HG02642 (cell line): ENCODE measurements at regions not wholly inside any gene's neighbourhood (a gene's known extent, or its start where the extent isn't known, plus 50 kb on each side); places are given as distances from the start of the nearest gene placed in this dataset.

Experiments used
- ATAC-seq: cut with Tn5 transposase; IDR thresholded peaks from one replicate; pipeline ENCODE4 v1.9.1; 2021; ENCODE audit warnings: mild to moderate bottlenecking; ENCODE audit not compliant: unreplicated experiment, poor library complexity

DNA sequence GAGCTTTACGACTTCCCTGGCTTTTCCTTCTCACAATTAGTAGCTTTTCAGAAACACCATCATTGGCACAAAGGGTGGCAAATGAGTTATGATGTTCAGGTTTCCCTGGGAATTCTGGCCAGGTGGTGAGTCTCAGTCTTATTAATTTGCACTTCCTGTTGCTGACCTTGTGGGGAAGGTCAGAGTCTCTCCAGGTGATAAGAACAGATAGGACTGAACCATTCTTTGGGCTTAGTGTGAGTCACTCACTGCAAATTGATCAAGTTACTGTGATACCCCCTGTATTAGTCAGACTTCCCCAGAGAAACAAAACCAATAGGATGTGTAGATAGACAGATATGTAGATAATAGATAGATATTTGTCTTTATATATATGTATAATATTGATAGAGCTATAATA lies 53.8 kb upstream of the RANBP3L start:
- no peak for ATAC-seq

DNA sequence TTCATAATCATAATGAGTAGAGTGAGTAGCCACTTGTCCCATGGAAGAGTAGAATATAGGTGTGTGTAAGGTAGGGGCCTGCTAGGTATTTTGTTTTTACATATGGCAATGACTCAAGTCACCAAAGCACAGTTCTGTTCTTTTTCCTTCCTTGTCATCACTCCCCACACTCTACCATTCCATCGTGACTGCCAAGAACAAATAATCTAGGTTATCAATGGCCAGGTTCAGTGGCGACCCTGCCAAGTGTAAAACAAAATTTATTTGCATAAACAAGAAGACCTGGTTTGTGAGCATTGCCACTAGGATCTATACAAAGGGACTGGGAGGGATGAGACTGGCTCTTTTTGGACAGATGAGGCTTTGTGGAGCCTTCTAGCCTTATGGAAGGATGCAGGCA lies 55.2 kb upstream of the RANBP3L start:
- ATAC-seq: no peak

DNA sequence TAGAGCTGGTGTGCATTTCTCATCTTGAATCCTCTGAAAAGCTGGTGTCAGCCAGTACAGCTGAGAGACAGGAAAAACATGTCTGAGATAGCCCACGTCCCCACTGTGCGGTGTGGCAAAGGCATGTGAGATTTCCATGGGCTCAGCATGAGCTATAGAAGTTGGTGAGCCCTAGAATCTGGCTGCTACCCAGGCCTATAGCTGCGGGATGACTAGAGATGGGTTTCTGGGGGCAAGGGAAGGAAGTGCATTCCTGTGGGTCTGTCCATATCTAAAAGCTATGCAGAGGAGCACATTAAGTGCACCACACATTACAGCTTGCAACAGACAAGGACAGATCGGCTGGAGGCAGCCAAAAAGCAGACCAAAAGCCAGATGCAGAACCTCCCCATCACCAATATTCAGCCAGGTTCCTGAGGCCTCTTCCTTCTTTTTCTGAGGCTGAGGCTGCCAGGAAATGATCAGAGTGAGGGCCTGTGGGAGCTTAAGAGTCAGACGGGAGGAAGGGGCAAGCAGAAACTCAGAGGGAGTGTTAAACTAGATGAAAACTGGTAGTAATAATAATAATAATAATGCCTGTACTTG lies 55.8 kb upstream of the RANBP3L start:
- no peak for ATAC-seq

DNA sequence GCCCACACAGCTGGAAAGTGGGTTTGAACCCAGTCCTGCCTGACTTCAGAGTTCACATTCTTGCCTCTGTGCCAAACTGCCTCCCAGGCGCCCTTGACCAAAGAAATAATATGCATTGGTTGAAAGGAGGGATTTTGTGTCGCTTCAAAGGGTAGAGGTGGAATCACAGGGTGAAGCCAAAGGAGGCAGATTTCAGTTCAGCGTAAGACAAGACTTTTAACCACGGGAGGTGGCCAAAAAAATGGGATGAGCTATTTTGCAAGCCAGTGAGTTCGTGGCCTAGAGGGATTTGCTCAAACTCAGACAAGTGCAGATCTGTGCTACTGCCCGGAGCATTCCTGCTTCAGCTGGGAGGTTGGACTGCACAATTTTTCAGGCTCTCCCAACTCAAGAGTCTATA lies 57.6 kb upstream of the RANBP3L start:
- ATAC-seq: no peak

DNA sequence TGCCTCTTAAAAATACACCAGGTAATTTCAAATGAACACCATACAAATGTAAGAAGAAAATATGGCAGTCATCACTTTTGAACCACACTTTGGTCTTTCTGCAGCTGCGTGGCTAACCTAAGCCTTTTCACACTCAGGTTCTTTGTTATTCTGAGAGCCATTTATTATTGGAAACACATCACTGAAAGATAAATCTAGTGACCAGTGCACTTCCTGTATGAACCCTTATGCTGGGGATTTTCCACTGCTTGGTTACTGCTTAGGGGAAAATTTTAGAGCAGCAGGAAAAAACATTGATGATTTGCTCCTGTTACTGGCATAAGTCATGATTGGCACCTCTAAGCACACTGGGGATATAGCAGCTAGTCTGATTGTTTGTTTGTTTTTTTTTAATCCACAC lies 58.6 kb upstream of the RANBP3L start:
- no peak for ATAC-seq

DNA sequence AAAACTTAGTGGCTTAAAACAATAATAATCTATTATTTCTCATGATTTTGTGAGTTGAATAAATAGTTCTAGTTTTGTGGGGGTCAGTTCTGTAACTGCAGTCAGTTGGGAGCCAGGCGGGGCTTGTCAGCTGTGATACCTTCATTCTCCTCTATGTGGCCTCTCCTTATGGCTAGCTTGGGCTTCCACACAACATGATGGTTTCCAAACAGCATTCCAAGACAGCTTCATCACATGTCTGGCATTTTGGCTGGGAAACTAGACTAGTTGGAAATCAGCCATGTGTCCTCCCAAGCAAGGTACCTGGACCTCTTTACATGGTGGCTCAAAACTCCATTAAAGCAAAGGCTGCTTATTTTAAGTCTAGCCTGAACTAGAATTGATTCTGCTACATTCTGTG lies 61.4 kb upstream of the RANBP3L start:
- ATAC-seq: no peak

DNA sequence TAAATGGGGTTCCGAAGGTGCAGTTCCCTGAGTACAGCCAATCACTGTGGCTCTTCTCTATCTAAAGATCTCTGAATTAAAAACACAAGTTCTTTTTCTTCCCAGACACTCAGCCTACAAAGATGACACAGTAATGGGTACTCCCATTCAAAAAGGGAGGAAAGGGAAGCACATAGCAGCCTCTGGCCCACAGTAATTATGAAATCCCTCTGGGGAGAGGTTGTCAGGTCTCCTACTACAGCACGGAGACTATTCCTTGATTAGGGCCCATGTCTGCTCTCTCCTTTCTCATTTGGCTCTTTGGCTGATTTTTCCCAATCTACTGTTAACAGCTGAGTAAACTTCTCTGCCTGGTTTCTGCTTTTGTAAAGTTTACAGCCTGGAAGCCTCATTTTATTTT lies 62.0 kb upstream of the RANBP3L start:
- ATAC-seq: no peak

DNA sequence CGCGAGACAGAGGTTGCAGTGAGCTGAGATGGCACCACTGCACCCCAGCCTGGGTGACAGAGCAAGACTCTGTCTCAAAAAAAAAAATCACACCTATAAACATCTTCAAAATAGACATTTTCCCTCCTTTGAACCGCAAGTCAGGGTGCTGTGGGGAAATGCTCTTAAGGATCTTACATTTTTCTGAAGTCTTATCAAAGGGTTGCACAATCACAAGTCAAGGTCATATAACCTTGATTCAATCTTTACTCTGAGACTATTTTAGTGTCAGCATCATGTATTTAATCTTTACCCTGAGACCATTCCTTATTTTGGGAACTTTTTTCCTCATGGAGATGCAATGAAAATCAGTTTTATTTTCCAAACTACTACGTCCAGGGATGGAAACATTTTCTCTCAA lies 62.8 kb upstream of the RANBP3L start:
- ATAC-seq: no peak

DNA sequence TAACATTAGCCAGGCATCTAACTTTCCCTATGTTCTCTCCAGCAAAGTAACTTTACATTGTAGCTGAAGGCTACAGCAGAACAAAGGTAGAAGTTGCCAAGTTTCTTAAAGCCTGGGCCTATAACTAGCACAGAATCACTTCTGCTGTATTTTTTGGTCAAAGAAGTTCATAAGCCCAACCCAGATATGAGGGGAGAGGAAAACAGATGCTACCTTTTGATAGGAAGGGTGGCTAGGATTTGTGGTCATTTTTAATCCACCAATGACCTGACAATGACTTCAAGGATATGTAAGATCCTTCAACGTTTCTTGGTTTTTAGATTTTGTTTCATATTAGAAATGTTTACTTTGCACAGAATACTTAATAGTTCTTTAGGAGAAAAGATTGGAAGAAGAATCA lies 64.2 kb upstream of the RANBP3L start:
- no peak for ATAC-seq

DNA sequence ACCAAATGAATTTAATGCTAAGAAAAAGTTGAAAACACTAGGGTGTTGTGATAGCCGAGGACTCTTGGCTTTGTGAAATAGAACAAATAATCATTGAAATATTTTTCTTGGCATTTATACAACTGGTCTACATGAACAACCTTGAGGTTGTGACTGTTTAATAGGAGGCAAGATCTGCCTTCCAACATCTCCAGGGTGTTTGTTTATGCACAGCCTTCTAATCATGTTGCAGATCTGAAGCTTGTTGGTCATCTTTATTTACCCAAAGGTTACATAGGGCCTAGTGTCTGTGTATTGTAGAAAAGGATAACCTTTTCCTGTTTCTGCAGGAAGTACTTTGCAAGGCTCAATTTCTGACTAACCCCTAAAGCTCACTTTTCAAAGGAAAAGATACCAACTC lies 65.2 kb upstream of the RANBP3L start:
- no peak for ATAC-seq

DNA sequence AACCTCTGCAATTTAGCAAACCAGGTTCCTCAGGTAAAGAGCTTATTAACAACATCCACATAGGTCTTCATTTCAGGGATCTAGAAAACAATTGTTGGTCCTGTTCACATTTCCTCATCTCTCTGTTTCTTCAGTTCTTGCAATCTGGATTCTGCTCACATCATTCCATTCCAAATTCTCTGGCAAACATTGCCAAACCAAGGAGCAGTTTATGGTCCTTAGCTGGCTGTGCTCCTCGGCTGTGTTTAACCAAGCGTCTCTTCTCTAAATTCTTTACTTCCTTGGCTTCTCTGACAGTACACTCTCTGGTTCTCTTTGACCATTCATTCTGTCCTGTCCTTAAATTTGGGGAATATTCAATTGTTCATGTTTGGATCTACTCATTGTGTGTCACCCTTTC lies 65.8 kb upstream of the RANBP3L start:
- ATAC-seq: no peak

DNA sequence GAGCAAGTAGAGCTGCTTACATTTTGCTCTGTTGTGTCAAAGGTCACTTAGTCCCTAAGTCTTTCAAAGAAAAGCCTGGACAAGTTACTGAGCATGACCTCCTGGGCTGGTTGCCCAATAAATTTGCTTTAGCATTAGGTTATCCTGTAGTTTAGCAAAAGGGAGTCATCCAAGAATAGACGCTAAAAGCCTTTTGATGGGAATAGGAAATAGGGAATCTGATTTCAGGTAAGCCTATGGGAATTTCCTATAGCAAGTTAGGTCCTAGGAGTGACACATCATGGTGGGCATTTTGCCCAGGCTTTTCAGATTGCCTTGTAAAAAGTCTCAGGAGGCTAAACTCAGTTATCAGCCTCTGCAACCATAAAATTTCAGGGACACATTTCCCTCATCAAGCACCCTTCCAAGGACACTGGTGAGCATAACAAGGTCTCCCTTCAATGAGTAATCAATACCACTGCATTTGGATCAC lies 67.6 kb upstream of the RANBP3L start:
- ATAC-seq: no peak

DNA sequence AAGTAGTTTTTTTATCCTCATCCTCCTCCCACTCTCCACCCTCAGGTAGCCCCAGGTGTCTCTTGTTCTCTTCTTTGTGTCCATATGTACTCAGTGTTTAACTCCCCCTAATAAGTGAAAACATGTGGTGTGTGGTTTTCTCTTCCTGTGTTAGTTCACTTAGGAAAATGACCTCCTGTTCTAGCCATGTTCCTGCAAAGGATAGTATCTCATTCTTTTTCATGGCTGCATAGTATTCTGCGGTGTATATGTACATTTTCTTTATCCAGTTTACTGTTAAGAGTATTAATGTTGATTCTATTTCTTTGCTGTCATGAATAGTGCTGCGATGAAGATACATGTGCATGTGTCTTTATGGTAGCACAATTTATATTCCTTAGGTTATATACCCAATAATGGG lies 68.4 kb upstream of the RANBP3L start:
- ATAC-seq: no peak

DNA sequence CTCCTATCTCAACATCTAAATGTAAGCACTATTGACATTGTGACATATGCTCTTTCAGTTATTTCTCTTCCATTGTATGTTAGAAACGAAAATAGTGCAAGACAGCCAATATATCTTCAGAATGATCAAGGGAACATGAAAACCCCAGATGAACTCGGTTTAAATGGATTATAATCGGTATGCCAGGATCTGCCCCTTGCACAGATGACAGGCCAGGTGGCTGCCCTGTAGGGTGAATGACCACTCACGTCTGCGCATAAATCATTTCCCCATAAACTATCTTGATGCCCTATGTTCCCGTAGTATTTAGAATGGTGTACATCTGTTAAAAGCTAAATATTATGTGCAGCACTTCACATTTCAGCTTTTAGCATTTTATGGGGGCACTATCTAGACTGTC lies 69.7 kb upstream of the RANBP3L start:
- no peak for ATAC-seq

DNA sequence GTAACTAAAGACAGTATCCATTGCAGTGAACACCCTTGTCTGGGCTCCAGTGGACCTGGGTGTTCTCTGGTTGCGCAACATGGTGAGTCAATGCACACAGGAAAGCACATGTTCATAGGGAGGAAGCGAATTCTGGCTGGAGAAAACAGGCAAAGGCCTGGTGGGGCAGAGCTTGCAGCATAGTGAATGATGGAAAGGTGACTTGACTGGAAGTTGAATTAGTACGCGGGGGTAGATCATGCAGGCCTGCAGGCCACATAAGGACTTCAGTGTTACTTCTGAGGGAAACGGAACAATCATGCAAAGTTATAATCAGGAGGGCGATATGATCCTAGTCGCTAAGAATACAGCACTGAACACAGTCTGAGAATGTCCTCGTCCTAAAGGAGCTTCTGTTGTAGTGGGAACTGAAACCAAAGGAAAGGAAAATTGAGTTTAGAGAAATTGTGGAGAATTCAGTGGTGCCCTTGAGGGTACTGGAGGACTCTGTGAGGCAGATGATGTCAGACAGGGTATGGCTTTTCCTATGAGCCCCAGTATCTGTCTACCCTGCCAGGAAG lies 71.9 kb upstream of the RANBP3L start:
- no peak for ATAC-seq

DNA sequence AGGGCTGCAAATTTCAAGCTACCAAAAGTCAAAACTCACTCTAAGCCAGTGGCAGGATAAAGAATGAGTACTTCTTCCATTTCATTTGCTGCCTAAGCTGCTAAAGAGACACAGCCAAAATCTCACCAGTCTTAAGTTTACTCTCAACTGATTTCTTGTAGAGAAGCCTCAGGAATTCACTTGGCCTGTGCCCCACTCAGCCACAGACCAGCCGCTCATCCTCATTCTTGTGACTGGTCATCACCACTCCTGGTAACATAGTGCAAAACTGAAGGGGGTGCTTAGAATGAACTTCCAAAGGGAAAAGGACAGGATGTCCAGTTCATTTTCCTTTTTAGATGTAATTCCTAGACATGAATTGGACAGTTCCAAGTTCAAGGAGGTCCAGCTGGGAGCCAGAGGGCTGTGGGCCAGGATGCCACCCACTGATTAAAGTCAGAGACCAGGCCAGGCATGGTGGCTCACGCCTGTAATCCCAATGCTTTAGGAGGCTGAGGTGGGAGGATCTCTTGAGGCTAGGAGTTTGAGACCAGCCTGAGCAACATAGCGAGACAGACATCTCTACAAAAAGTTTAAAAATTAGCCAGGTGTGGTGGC lies 72.7 kb upstream of the RANBP3L start:
- no peak for ATAC-seq

DNA sequence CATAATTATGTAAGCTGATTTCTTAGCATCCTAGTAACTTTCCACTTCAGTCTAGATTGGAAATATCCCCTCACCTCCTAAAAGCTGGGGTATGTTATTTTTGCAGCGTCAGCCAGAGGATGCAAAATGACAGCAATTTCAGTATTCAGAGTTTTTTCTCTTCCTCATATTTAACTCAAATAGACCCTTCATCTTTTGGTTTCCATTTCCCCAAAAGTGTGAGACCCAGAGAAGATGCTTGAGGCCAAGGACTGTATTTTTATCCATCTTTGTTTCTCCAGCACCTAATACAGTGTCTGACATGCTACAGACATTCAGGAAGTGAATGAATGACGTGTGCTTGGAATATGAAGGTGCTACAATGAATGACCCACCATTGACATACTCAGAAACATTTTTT lies 75.5 kb upstream of the RANBP3L start:
- ATAC-seq: no peak

DNA sequence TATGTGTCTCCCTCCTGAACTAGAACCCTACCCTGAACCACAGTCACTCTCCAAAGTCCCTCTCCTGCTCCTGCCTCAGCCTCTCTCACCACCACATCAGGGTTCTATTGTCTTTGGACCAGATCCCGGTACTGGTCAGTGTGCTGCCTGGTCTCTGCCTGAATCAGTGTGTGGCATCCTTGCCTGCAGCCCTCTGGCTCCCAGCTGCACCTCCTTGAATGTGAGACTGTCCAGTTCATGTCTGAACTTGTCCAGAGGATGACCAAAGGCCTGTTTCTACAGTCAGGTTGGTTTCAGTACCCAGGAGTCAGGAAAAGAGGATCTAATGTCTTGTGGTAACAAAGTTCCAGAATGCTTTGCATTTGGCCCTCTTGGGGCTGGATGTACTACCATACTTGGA lies 76.8 kb upstream of the RANBP3L start:
- no peak for ATAC-seq

DNA sequence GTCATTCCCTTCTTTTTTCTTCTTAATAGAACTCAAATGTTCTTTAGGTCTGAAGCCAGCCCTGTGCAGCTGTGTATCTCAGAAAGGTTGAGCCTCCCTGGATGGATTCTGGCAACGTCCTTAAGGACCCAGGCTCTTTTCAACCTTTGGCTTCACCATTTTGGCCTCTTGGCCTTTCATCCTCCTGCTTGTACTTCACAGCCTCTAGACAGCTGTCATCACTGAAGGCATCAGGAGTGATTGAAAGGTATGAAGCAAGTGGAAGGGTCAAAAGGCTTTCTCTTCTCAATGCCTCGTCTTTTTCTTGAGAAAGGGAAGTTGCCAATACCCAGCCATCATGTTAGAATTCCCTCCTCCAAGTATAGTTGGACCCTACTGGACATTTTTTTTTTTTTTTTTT lies 81.2 kb upstream of the RANBP3L start:
- no peak for ATAC-seq

DNA sequence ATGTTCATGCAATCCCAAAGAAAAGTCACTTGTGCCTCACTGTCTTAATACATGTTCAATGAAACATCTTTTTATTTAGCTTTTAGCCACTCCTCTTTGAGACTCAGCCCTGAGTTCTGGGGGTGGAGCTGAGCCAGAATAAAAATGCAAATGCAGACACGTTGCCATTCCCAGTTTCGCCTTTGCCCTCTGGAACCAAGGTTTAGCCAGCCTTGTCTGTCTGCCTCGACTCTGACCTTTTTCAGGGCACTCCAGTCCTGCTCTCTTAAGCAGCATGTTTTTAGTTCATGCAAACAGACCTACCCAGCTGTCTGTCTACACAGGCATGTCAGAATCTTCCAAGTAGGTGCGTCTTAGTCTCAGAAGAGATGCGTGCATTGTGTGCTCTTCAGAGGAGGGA lies 82.2 kb upstream of the RANBP3L start:
- ATAC-seq: no peak

DNA sequence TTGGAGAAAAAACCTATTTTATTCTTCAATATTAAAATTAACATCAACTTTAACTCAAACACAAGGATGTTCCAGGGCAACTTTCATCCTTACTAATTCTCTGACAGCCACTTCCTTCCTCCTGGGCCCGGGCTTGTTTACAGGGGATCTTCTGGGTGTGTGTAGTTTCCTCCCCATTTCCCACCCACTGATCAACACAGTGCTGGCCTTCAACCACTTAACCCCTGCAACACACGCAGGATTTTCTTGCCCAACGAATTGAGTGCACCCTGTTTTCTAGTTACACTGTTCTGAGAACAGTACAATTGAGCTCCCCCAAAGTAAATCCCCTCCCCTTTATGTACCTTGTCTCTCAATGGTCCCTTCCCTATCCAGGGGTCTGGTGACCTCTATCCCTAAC lies 83.1 kb upstream of the RANBP3L start:
- ATAC-seq: no peak

DNA sequence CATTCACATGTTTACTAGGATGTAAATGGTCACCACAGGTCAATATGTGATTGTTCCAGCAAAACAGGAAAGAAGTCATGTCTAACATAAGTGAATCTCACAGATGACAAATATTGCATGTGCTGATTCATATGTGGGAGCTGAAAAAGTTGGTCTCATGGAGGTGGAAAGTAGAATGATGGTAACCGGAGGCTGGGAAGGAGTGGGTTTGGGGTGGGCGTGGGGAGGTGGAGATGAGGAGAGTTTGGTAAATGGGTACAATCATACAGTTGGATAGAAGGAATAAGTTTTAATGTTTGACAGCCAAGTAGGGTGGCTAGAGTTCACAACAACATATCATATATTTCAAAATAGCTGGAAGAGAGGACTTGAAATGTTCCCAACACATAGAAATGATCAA lies 83.8 kb upstream of the RANBP3L start:
- ATAC-seq: no peak
